ENCODE measurements at regions not wholly inside any gene's neighbourhood (a gene's known extent, or its start where the extent isn't known, plus 50 kb on each side); places are given as distances from the start of the nearest gene placed in this dataset.

GRCh38 chr4:164405774-164406173 lies 348.2 kb upstream of the SMIM31 start:
- DNase-seq (ENCODE audit: low read depth in 2 of 2): no peak

- no peak for DNase-seq (ENCODE audit: low read depth in 2 of 2)
Observed at GRCh38 chr4:164408831-164409230, 345.1 kb upstream of the SMIM31 start.

GRCh38 chr4:164410401-164410800 lies 343.5 kb upstream of the SMIM31 start:
- DNase-seq (ENCODE audit: low read depth in 2 of 2): no peak

GRCh38 chr4:164412246-164412645 lies 341.7 kb upstream of the SMIM31 start:
- no peak for DNase-seq (ENCODE audit: low read depth in 2 of 2)

GRCh38 chr4:164413743-164414142 lies 340.2 kb upstream of the SMIM31 start:
- DNase-seq (ENCODE audit: low read depth in 2 of 2): no peak

- DNase-seq (ENCODE audit: low read depth in 2 of 2): no peak
Observed at GRCh38 chr4:164423819-164424218, 330.1 kb upstream of the SMIM31 start.

- no peak for DNase-seq (ENCODE audit: low read depth in 2 of 2)
Observed at GRCh38 chr4:164424846-164425245, 329.1 kb upstream of the SMIM31 start.

GRCh38 chr4:164428561-164428960 lies 325.4 kb upstream of the SMIM31 start:
- no peak for DNase-seq (ENCODE audit: low read depth in 2 of 2)

GRCh38 chr4:164438321-164438720 lies 315.6 kb upstream of the SMIM31 start:
- DNase-seq (ENCODE audit: low read depth in 2 of 2): no peak

GRCh38 chr4:164439037-164439436 lies 314.9 kb upstream of the SMIM31 start:
- no peak for DNase-seq (ENCODE audit: low read depth in 2 of 2)

GRCh38 chr4:164440199-164440598 lies 313.7 kb upstream of the SMIM31 start:
- no peak for DNase-seq (ENCODE audit: low read depth in 2 of 2)

GRCh38 chr4:164441109-164441508 lies 312.8 kb upstream of the SMIM31 start:
- no peak for DNase-seq (ENCODE audit: low read depth in 2 of 2)

- DNase-seq (ENCODE audit: low read depth in 2 of 2): no peak
Observed at GRCh38 chr4:164442180-164442579, 311.8 kb upstream of the SMIM31 start.

- no peak for DNase-seq (ENCODE audit: low read depth in 2 of 2)
Observed at GRCh38 chr4:164446516-164446915, 307.4 kb upstream of the SMIM31 start.

- no peak for DNase-seq (ENCODE audit: low read depth in 2 of 2)
Observed at GRCh38 chr4:164461901-164462300, 292.0 kb upstream of the SMIM31 start.

- DNase-seq (ENCODE audit: low read depth in 2 of 2): no peak
Observed at GRCh38 chr4:164462471-164462870, 291.5 kb upstream of the SMIM31 start.

- no peak for DNase-seq (ENCODE audit: low read depth in 2 of 2)
Observed at GRCh38 chr4:164464313-164464712, 289.6 kb upstream of the SMIM31 start.

GRCh38 chr4:164467493-164467892 lies 286.4 kb upstream of the SMIM31 start:
- DNase-seq (ENCODE audit: low read depth in 2 of 2): no peak

GRCh38 chr4:164481306-164482091 lies 272.4 kb upstream of the SMIM31 start:
- no peak for DNase-seq (ENCODE audit: low read depth in 2 of 2)

- DNase-seq (ENCODE audit: low read depth in 2 of 2): no peak
Observed at GRCh38 chr4:164482092-164482404, 271.9 kb upstream of the SMIM31 start.

GRCh38 chr4:164482758-164483157 lies 271.2 kb upstream of the SMIM31 start:
- DNase-seq (ENCODE audit: low read depth in 2 of 2): no peak

GRCh38 chr4:164483711-164484110 lies 270.2 kb upstream of the SMIM31 start:
- no peak for DNase-seq (ENCODE audit: low read depth in 2 of 2)

GRCh38 chr4:164484551-164484950 lies 269.4 kb upstream of the SMIM31 start:
- DNase-seq (ENCODE audit: low read depth in 2 of 2): no peak

- no peak for DNase-seq (ENCODE audit: low read depth in 2 of 2)
Observed at GRCh38 chr4:164485136-164485535, 268.8 kb upstream of the SMIM31 start.
